ENCODE measurements at regions not wholly inside any gene's neighbourhood (a gene's known extent, or its start where the extent isn't known, plus 50 kb on each side); places are given as distances from the start of the nearest gene placed in this dataset.

DNA sequence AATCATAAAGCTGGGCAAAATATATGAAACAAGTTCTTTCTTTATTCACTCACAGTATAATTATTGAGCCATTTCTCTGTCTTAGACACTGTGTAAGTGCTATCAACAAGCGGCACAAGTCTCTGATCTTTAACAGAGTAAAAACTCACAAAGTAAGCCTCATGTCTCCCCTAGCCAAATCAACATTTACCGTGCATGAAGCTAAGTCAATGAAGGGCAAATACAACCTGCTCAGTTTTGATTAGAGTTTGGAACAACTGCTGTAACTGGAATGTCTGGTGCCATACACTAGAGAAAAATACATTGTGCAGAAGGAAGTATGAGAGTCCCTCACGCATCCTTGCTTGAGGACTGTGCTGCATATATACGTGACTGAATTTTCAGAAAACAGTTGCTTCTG is 291.0 kb upstream of the EPHA3 start:
- Histone ChIP-seq H3K4me1 (ENCODE audit: control insufficient read depth, insufficient read depth, low read length) (no peaks in the 10 kb centered on the region), H3K27ac (ENCODE audit: extremely low read depth, low read depth, low read length) (no peak overlapping the region), H3K9me3 (ENCODE audit: control insufficient read depth, insufficient read depth, low read depth, low read length) (no peaks in the 10 kb centered on the region), H3K36me3 (ENCODE audit: control insufficient read depth in 2 of 2, insufficient read depth in 1 of 2, low read length in 2 of 2) (no peaks in the 10 kb centered on the region), H3K4me3 (ENCODE audit: low read depth, low read length) (no peak overlapping the region)
- TF ChIP-seq ZNF423 (tag by site-specific recombination; IDR thresholded peaks at IDR 0.05) (no peak), ZNF133 (tag by site-specific recombination; IDR thresholded peaks at IDR 0.05) (no peak), ZNF626 (tag by site-specific recombination; IDR thresholded peaks at IDR 0.05) (no peak), ZNF132 (tag by site-specific recombination; IDR thresholded peaks at IDR 0.05; ENCODE audit: borderline replicate concordance) (no peak), ZNF354C (tag by site-specific recombination; IDR thresholded peaks at IDR 0.05; ENCODE audit: borderline replicate concordance, low read depth) (no peak), HOXD13 (CRISPR knock-in tag; IDR thresholded peaks at IDR 0.05; ENCODE audit: borderline replicate concordance) (no peak), ZNF747 (tag by site-specific recombination; IDR thresholded peaks at IDR 0.05) (no peak), ZSCAN30 (tag by site-specific recombination; IDR thresholded peaks at IDR 0.05) (no peak), WT1 (tag by site-specific recombination; IDR thresholded peaks at IDR 0.05) (no peak), PRDM1 (tag by site-specific recombination; IDR thresholded peaks at IDR 0.05) (no peak), EGR2 (tag by site-specific recombination; IDR thresholded peaks at IDR 0.05; ENCODE audit: low read depth) (no peak)
- TF ChIP-seq, protein P1, sequence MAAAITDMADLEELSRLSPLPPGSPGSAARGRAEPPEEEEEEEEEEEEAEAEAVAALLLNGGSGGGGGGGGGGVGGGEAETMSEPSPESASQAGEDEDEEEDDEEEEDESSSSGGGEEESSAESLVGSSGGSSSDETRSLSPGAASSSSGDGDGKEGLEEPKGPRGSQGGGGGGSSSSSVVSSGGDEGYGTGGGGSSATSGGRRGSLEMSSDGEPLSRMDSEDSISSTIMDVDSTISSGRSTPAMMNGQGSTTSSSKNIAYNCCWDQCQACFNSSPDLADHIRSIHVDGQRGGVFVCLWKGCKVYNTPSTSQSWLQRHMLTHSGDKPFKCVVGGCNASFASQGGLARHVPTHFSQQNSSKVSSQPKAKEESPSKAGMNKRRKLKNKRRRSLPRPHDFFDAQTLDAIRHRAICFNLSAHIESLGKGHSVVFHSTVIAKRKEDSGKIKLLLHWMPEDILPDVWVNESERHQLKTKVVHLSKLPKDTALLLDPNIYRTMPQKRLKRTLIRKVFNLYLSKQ (tag by site-specific recombination; IDR thresholded peaks at IDR 0.05; ENCODE audit: borderline replicate concordance) = no peak
- TF ChIP-seq, protein P2, sequence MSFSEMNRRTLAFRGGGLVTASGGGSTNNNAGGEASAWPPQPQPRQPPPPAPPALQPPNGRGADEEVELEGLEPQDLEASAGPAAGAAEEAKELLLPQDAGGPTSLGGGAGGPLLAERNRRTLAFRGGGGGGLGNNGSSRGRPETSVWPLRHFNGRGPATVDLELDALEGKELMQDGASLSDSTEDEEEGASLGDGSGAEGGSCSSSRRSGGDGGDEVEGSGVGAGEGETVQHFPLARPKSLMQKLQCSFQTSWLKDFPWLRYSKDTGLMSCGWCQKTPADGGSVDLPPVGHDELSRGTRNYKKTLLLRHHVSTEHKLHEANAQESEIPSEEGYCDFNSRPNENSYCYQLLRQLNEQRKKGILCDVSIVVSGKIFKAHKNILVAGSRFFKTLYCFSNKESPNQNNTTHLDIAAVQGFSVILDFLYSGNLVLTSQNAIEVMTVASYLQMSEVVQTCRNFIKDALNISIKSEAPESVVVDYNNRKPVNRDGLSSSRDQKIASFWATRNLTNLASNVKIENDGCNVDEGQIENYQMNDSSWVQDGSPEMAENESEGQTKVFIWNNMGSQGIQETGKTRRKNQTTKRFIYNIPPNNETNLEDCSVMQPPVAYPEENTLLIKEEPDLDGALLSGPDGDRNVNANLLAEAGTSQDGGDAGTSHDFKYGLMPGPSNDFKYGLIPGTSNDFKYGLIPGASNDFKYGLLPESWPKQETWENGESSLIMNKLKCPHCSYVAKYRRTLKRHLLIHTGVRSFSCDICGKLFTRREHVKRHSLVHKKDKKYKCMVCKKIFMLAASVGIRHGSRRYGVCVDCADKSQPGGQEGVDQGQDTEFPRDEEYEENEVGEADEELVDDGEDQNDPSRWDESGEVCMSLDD (tag by site-specific recombination; IDR thresholded peaks at IDR 0.05) = no peak
- TF ChIP-seq, protein P3, sequence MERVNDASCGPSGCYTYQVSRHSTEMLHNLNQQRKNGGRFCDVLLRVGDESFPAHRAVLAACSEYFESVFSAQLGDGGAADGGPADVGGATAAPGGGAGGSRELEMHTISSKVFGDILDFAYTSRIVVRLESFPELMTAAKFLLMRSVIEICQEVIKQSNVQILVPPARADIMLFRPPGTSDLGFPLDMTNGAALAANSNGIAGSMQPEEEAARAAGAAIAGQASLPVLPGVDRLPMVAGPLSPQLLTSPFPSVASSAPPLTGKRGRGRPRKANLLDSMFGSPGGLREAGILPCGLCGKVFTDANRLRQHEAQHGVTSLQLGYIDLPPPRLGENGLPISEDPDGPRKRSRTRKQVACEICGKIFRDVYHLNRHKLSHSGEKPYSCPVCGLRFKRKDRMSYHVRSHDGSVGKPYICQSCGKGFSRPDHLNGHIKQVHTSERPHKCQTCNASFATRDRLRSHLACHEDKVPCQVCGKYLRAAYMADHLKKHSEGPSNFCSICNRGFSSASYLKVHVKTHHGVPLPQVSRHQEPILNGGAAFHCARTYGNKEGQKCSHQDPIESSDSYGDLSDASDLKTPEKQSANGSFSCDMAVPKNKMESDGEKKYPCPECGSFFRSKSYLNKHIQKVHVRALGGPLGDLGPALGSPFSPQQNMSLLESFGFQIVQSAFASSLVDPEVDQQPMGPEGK (tag by site-specific recombination; IDR thresholded peaks at IDR 0.05) = no peak
- TF ChIP-seq, protein P4, sequence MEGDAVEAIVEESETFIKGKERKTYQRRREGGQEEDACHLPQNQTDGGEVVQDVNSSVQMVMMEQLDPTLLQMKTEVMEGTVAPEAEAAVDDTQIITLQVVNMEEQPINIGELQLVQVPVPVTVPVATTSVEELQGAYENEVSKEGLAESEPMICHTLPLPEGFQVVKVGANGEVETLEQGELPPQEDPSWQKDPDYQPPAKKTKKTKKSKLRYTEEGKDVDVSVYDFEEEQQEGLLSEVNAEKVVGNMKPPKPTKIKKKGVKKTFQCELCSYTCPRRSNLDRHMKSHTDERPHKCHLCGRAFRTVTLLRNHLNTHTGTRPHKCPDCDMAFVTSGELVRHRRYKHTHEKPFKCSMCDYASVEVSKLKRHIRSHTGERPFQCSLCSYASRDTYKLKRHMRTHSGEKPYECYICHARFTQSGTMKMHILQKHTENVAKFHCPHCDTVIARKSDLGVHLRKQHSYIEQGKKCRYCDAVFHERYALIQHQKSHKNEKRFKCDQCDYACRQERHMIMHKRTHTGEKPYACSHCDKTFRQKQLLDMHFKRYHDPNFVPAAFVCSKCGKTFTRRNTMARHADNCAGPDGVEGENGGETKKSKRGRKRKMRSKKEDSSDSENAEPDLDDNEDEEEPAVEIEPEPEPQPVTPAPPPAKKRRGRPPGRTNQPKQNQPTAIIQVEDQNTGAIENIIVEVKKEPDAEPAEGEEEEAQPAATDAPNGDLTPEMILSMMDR (tag by site-specific recombination; IDR thresholded peaks at IDR 0.05) = no peak
- POLR2A ChIA-PET = no interaction called here
- CTCF ChIA-PET = no interaction called here

DNA sequence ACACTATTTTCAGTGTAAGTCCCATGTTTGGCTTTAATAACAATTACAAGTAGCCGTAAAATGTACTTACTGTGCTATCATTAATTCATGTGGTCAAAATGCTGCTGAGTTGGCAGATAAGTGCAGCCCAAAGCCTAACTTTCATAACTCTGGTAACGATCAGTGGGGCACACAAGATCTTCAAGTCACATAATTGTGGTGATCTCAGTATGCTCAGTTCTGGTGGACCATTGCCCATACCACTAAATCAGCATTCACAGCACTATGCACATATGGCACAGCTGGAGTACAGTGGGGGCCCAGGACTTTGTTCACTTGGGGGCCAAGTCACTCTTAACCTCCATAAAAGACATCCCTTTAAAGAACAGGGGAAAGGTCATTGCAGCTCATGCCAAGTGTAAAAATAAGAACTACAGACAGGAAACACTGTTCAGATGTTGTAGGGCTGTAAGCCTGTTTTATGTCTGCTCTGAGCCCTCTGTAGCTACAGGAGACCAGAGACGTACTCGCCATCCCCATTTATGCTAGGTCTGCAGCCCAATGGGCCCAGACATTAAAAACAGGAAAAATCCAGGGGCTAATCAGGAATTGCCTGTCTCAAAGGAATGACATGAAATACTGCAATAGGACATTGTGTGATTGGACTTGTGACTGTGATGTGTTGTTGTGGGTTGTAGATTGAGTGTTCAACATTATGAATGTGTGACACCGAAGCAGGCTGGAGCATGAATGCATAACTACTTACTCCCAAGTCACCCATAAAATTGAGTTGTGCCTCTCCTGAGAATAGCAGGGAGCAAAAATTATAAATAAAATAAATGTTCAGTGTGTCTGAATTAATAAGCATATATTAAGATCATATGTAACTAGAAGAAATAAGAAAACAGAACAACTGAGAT is 282.5 kb upstream of the EPHA3 start:
- CTCF ChIA-PET = no interaction called here
- POLR2A ChIA-PET = no interaction called here
- Histone ChIP-seq H3K9me3 (ENCODE audit: control insufficient read depth, insufficient read depth, low read depth, low read length) (no peaks in the 10 kb centered on the region), H3K27ac (ENCODE audit: extremely low read depth, low read depth, low read length) (no peak overlapping the region), H3K4me3 (ENCODE audit: low read depth, low read length) (no peak overlapping the region), H3K4me1 (ENCODE audit: control insufficient read depth, insufficient read depth, low read length) (no peaks in the 10 kb centered on the region), H3K36me3 (ENCODE audit: control insufficient read depth in 2 of 2, insufficient read depth in 1 of 2, low read length in 2 of 2) (no peaks in the 10 kb centered on the region)
- TF ChIP-seq, protein P5, sequence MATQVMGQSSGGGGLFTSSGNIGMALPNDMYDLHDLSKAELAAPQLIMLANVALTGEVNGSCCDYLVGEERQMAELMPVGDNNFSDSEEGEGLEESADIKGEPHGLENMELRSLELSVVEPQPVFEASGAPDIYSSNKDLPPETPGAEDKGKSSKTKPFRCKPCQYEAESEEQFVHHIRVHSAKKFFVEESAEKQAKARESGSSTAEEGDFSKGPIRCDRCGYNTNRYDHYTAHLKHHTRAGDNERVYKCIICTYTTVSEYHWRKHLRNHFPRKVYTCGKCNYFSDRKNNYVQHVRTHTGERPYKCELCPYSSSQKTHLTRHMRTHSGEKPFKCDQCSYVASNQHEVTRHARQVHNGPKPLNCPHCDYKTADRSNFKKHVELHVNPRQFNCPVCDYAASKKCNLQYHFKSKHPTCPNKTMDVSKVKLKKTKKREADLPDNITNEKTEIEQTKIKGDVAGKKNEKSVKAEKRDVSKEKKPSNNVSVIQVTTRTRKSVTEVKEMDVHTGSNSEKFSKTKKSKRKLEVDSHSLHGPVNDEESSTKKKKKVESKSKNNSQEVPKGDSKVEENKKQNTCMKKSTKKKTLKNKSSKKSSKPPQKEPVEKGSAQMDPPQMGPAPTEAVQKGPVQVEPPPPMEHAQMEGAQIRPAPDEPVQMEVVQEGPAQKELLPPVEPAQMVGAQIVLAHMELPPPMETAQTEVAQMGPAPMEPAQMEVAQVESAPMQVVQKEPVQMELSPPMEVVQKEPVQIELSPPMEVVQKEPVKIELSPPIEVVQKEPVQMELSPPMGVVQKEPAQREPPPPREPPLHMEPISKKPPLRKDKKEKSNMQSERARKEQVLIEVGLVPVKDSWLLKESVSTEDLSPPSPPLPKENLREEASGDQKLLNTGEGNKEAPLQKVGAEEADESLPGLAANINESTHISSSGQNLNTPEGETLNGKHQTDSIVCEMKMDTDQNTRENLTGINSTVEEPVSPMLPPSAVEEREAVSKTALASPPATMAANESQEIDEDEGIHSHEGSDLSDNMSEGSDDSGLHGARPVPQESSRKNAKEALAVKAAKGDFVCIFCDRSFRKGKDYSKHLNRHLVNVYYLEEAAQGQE (tag by site-specific recombination; IDR thresholded peaks at IDR 0.05) = no peak
- TF ChIP-seq ZNF416 (tag by site-specific recombination; IDR thresholded peaks at IDR 0.05) (no peak), MZF1 (tag by site-specific recombination; IDR thresholded peaks at IDR 0.05; ENCODE audit: borderline replicate concordance) (no peak), ZNF146 (tag by site-specific recombination; IDR thresholded peaks at IDR 0.05) (no peak), ZNF791 (tag by site-specific recombination; IDR thresholded peaks at IDR 0.05) (no peak), ZNF354C (tag by site-specific recombination; IDR thresholded peaks at IDR 0.05; ENCODE audit: borderline replicate concordance, low read depth) (no peak)
- TF ChIP-seq, protein P6, sequence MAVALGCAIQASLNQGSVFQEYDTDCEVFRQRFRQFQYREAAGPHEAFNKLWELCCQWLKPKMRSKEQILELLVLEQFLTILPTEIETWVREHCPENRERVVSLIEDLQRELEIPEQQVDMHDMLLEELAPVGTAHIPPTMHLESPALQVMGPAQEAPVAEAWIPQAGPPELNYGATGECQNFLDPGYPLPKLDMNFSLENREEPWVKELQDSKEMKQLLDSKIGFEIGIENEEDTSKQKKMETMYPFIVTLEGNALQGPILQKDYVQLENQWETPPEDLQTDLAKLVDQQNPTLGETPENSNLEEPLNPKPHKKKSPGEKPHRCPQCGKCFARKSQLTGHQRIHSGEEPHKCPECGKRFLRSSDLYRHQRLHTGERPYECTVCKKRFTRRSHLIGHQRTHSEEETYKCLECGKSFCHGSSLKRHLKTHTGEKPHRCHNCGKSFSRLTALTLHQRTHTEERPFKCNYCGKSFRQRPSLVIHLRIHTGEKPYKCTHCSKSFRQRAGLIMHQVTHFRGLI (tag by site-specific recombination; IDR thresholded peaks at IDR 0.05) = no peak

Data from HEK293 (cell line).